HepG2 (cell line): ENCODE measurements at regions not wholly inside any gene's neighbourhood (a gene's known extent, or its start where the extent isn't known, plus 50 kb on each side); places are given as distances from the start of the nearest gene placed in this dataset.

ENCODE experiments used
- ATAC-seq: fragments of 200-7000 bp; cut with Tn5 transposase; 3 replicates; pipeline ENCODE4 v1.9.1; 2020; ENCODE audit warnings: mild to moderate bottlenecking, moderate library complexity
- BruUV-seq: library from RNA; stranded (reverse); fragments of 400-500 nt; replicated peaks from 2 replicates; lab custom pipeline; 2021; lab: Mats Ljungman, UMichigan
- CTCF ChIA-PET: fragments of 300-600 bp; formaldehyde crosslinking; extraction: SDS; loops from one replicate; lab custom pipeline; 2021; ENCODE audit warnings: low total read pairs, inconsistent platforms, low intra/inter-chr PET ratio; lab: Yijun Ruan, JAX
- POLR2A ChIA-PET: fragments of 350-600 bp; sonication (Branson Sonifier 250); formaldehyde crosslinking; loops from one replicate; lab custom pipeline; 2020; ENCODE audit warnings: antibody characterized with exemption, inconsistent platforms; lab: Yijun Ruan, JAX
- DNase-seq: peaks from one replicate; pipeline ENCODE4 v3.0.0-alpha.2; 2015; ENCODE audit warnings: low spot score
- FAIRE-seq: peaks from 3 replicates; lab custom pipeline; 2011; peaks lifted over from hg19 to GRCh38; lab: Jason Lieb, UNC
- H2AFZ ChIP-seq: one replicate; pipeline ENCODE4 v1.6.1; 2011; ENCODE audit warnings: low read length, inconsistent platforms
- H3K27ac ChIP-seq: fragments of 300-600 bp; 3 replicates; pipeline ENCODE4 v1.8.0; 2011; ENCODE audit warnings: mixed run types, mild to moderate bottlenecking, mixed read lengths, low read length, inconsistent platforms; ENCODE audit not compliant: insufficient read depth; ENCODE audit errors: extremely low read length
- H3K27me3 ChIP-seq, 2 experiments: fragments of 200-600 bp in 1 of 2; 2 replicates in 1 of 2; 3 replicates in 1 of 2; pipeline versions ENCODE4 v1.6.0 to v1.8.0; 2011; ENCODE audit warnings: low read length in 2 of 2, mild to moderate bottlenecking in 2 of 2, moderate library complexity in 2 of 2, inconsistent platforms in 1 of 2; ENCODE audit not compliant: insufficient read depth in 2 of 2, control insufficient read depth in 1 of 2
- H3K36me3 ChIP-seq, 2 experiments: fragments of 200-600 bp in 1 of 2; replicated peaks in 1 of 2; 2 replicates in 1 of 2; 3 replicates in 1 of 2; pipeline versions ENCODE4 v1.5.1 to v1.8.0; 2011; ENCODE audit warnings: low read length in 2 of 2, inconsistent platforms in 1 of 2; ENCODE audit not compliant: insufficient read depth in 2 of 2, control insufficient read depth in 1 of 2
- H3K4me1 ChIP-seq: 2 replicates; pipeline ENCODE4 v1.5.1; 2012; ENCODE audit warnings: low read length, inconsistent platforms; ENCODE audit not compliant: insufficient read depth
- H3K4me2 ChIP-seq: 2 replicates; pipeline ENCODE4 v1.6.0; 2011; ENCODE audit warnings: low read depth, low read length, inconsistent platforms
- H3K4me3 ChIP-seq, 3 experiments: fragments of 200-600 bp in 1 of 3; sonication (generic), shearing (Covaris generic) in 1 of 3; replicated peaks in 1 of 3; 2 replicates each; pipeline ENCODE4 v1.5.1; 2011 to 2016; ENCODE audit warnings: low read length in 3 of 3, inconsistent platforms in 2 of 3, low read depth in 2 of 3, mild to moderate bottlenecking in 2 of 3, control low read depth in 1 of 3, mixed read lengths in 1 of 3; ENCODE audit not compliant: insufficient read depth in 1 of 3
- H3K79me2 ChIP-seq: one replicate; pipeline ENCODE4 v1.6.1; 2011; ENCODE audit warnings: low read length, inconsistent platforms; ENCODE audit not compliant: insufficient read depth
- H3K9ac ChIP-seq: 2 replicates; pipeline ENCODE4 v1.6.0; 2011; ENCODE audit warnings: mild to moderate bottlenecking, low read depth, low read length, inconsistent platforms; ENCODE audit not compliant: insufficient read depth
- H3K9me3 ChIP-seq: 2 replicates; pipeline ENCODE4 v1.5.1; 2012; ENCODE audit warnings: mild to moderate bottlenecking, low read length
- H4K20me1 ChIP-seq: 2 replicates; pipeline ENCODE4 v1.6.0; 2011; ENCODE audit warnings: inconsistent platforms, mild to moderate bottlenecking, low read length, moderate library complexity; ENCODE audit not compliant: insufficient read depth
- AGO1 ChIP-seq: fragments of 200-400 bp; formaldehyde crosslinking; IDR thresholded peaks from 2 replicates; pipeline ENCODE4 v1.6.1; 2017; ENCODE audit warnings: mild to moderate bottlenecking, low read depth, low read length, moderate library complexity; ENCODE audit not compliant: poor library complexity, severe bottlenecking
- BCL6 ChIP-seq: IDR thresholded peaks from 2 replicates; pipeline ENCODE4 v1.6.1; 2016; ENCODE audit warnings: missing genetic modification reagents, missing compliant biosample characterization
- FOXP4 ChIP-seq: sonication (generic); formaldehyde crosslinking; IDR thresholded peaks from 2 replicates; pipeline ENCODE4 v1.4.0; 2020; ENCODE audit warnings: missing genetic modification reagents
- GABPB1 ChIP-seq: IDR thresholded peaks from 2 replicates; pipeline ENCODE4 v1.6.1; 2016; ENCODE audit warnings: mild to moderate bottlenecking, missing genetic modification reagents, moderate library complexity, missing compliant biosample characterization
- HDAC6 ChIP-seq: fragments of 200-600 bp; sonication (generic); IDR thresholded peaks from 2 replicates; pipeline ENCODE4 v1.7.0; 2017; ENCODE audit warnings: mild to moderate bottlenecking, antibody characterized with exemption, low read length, low read depth
- HOXA3 ChIP-seq: sonication (generic); formaldehyde crosslinking; IDR thresholded peaks from 2 replicates; pipeline ENCODE4 v1.5.0; 2020; ENCODE audit warnings: missing genetic modification reagents
- MAZ ChIP-seq, 2 experiments: sonication (generic) in 1 of 2; formaldehyde crosslinking in 1 of 2; IDR thresholded peaks; 2 replicates each; pipeline versions ENCODE4 v1.5.0 to v1.6.1; 2012 to 2020; ENCODE audit warnings: low read depth in 2 of 2, mild to moderate bottlenecking in 2 of 2, borderline replicate concordance in 1 of 2, improper control_type of control experiment in 1 of 2, low read length in 1 of 2, missing genetic modification reagents in 1 of 2, moderate library complexity in 1 of 2
- NKX3-1 ChIP-seq: sonication (generic); formaldehyde crosslinking; IDR thresholded peaks from 2 replicates; pipeline ENCODE4 v1.5.0; 2020; ENCODE audit warnings: missing genetic modification reagents
- PHF21A ChIP-seq: sonication (generic); formaldehyde crosslinking; IDR thresholded peaks from 2 replicates; pipeline ENCODE4 v1.5.0; 2020; ENCODE audit warnings: mild to moderate bottlenecking, missing genetic modification reagents
- POLR2AphosphoS5 ChIP-seq: IDR thresholded peaks from 2 replicates; pipeline ENCODE4 v1.6.1; 2012; ENCODE audit warnings: low read depth, low read length
- PRDM15 ChIP-seq: sonication (generic); formaldehyde crosslinking; IDR thresholded peaks from 2 replicates; pipeline ENCODE4 v1.4.0; 2020; ENCODE audit warnings: missing genetic modification reagents
- REXO4 ChIP-seq: sonication (generic); formaldehyde crosslinking; IDR thresholded peaks from 2 replicates; pipeline ENCODE4 v1.8.0; 2022; ENCODE audit warnings: missing genetic modification reagents, mild to moderate bottlenecking, borderline replicate concordance
- TBL1XR1 ChIP-seq: fragments of 150-350 bp; IDR thresholded peaks from 2 replicates; pipeline ENCODE4 v1.6.1; 2014; ENCODE audit warnings: borderline replicate concordance, low read length; ENCODE audit not compliant: partially characterized antibody
- ZBTB7A ChIP-seq: sonication (generic); formaldehyde crosslinking; IDR thresholded peaks from 2 replicates; pipeline ENCODE4 v1.8.0; 2022; ENCODE audit warnings: mild to moderate bottlenecking, missing genetic modification reagents
- ZFP1 ChIP-seq: IDR thresholded peaks from 2 replicates; pipeline ENCODE4 v1.6.1; 2016
- ZNF235 ChIP-seq: sonication (generic); formaldehyde crosslinking; IDR thresholded peaks from 2 replicates; pipeline ENCODE4 v1.8.1; 2023; ENCODE audit warnings: mild to moderate bottlenecking, missing genetic modification reagents, borderline replicate concordance
- ZSCAN20 ChIP-seq: sonication (generic); formaldehyde crosslinking; IDR thresholded peaks from 2 replicates; pipeline ENCODE4 v1.4.0; 2020; ENCODE audit warnings: missing genetic modification reagents, mild to moderate bottlenecking, borderline replicate concordance
- WGBS: methylation state at CpG from one replicate; pipeline ENCODE4 v1.1.6; 2017; ENCODE audit warnings: low lambda C conversion rate; 5-methylcytosine and 5-hydroxymethylcytosine counted together
- in situ Hi-C: cut with HindIII; loops from 2 replicates; pipeline ENCODE4 v1.10.0; 2017; ENCODE audit warnings: low pct_unique_long_range_greater_than_20kb; ENCODE audit not compliant: extremely low pct_ligation_motif_present
- intact Hi-C: fragments of 100-400 bp; cut with micrococcal nuclease; formaldehyde crosslinking; loops from one replicate; pipeline ENCODE4 v1.10.0; 2022; ENCODE audit not compliant: unreplicated experiment

- Histone ChIP-seq H3K4me1 (peaks cover 17% of the 10 kb centered on the region), H3K79me2 (peaks cover 30% of the 10 kb centered on the region), H3K9me3 (no peaks in the 10 kb centered on the region), H3K36me3 (no peaks in the 10 kb centered on the region; a peak in 1 of 5 replicates), H4K20me1 (peaks cover 4% of the 10 kb centered on the region; the same call in 1 of the 2 replicates), H3K9ac (no peak overlapping the region), H3K4me2 (no peak overlapping the region), H3K27me3 (no peaks in the 10 kb centered on the region), H3K4me3 (no peak overlapping the region)
- DNase-seq (no peak), FAIRE-seq (no peak)
- intact Hi-C loops (no loop called here), in situ Hi-C loops (no loop called here)
- WGBS = 93% methylated on average over 5 of the region's 5 CpGs
- ChIA-PET POLR2A (no interaction called here), CTCF (no interaction called here)
- BruUV-seq = no TSS peak
- TF ChIP-seq AGO1 (no peak), HOXA3 (CRISPR knock-in tag) (no peak), MAZ (IDR thresholded peaks at IDR 0.05; ENCODE audit: borderline replicate concordance, low read depth, low read length) (no peak), MAZ (CRISPR knock-in tag; IDR thresholded peaks at IDR 0.05; ENCODE audit: low read depth) (no peak), ZSCAN20 (no peak), ZNF235 (CRISPR knock-in tag) (no peak), BCL6 (no peak), ZFP1 (CRISPR knock-in tag) (no peak), TBL1XR1 (no peak), GABPB1 (CRISPR knock-in tag) (no peak), HDAC6 (no peak), NKX3-1 (CRISPR knock-in tag) (no peak), FOXP4 (CRISPR knock-in tag) (no peak), PHF21A (CRISPR knock-in tag) (no peak), ZBTB7A (no peak), PRDM15 (CRISPR knock-in tag) (no peak), POLR2AphosphoS5 (no peak), REXO4 (no peak)
- TF ChIP-seq, all 625 proteins: peak for 0
- no peak overlapping the region for H3K27ac ChIP-seq
- H2AFZ ChIP-seq = no peak overlapping the region
- no peak for ATAC-seq
These were observed 59.4 kb upstream of the MGAT5 start for GRCh38 chr2:134194519-134194918.
